ENCODE measurements at regions not wholly inside any gene's neighbourhood (a gene's known extent, or its start where the extent isn't known, plus 50 kb on each side); places are given as distances from the start of the nearest gene placed in this dataset.
"Not testable (repeated sequence)": the region's sequence is repeated elsewhere in the genome, so short reads cannot be mapped to it uniquely, and the experiment has no call there.

- no peak for DNase-seq
Observed at GRCh38 chr18:10121786-10122515, 208.1 kb downstream of the VAPA start.

GRCh38 chr18:10122988-10123950, 209.5 kb downstream of the VAPA start:
- DNase-seq = no peak

DNA sequence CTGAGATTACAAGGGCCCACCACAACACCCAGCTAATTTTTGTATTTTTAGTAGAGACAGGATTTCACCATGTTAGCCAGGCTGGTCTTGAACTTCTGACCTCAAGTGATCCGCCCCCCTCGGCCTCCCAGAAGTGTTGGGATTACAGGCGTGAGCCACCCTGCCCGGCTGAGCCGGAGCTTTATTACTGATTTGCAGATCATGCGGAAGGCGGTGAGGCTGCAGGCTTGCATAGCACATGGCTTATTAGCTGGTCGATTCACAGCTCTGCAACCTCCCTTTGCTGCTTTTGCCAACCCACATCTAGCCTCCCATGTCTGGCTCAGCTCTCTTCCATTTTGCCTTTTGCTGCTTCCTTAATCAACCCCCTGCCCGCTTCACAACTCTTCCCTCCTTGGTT, 210.3 kb downstream of the VAPA start:
- DNase-seq = no peak

DNA sequence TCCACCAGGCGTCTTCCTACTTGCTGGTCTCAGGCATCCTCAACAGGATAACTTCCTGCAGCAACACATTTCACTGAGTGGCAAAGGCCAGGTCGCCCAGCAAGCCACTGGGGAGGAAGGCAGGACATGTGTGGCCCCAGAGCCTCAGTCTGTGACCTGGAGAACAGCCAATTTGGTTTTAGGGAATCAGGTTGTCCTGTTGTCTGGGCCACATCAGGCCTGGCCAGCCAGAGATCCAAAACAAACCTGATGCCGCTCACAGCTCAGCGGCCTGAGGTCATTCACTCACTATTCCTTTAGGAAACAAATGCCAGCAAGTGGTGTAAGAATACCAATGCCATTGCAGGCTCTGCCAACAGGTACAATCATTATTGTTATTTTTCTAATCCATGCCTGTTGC, 210.7 kb downstream of the VAPA start:
- no peak for DNase-seq

DNA sequence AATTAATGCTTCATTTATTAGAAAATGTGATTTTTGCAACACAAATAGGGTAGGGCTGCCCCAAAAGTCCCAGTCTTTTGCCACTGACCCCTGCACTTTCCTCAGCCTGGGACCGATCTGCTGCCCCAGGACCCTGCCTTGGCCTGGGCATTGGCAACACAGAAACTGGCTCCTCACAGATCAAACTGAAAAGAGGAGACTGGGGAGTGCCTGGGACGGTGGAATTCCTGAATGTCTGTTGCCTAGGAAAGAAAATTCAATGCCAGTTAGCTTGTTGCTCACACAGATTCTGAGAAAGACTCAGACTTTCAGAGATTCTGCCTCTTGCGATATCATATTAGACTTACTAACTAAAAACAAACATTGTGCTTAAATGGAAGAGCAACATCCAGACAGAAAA, 211.2 kb downstream of the VAPA start:
- DNase-seq = no peak

- DNase-seq = no peak
Observed at GRCh38 chr18:10127729-10128128, 213.9 kb downstream of the VAPA start.

- no peak for DNase-seq
Observed at GRCh38 chr18:10128921-10129501, 215.2 kb downstream of the VAPA start.

DNA sequence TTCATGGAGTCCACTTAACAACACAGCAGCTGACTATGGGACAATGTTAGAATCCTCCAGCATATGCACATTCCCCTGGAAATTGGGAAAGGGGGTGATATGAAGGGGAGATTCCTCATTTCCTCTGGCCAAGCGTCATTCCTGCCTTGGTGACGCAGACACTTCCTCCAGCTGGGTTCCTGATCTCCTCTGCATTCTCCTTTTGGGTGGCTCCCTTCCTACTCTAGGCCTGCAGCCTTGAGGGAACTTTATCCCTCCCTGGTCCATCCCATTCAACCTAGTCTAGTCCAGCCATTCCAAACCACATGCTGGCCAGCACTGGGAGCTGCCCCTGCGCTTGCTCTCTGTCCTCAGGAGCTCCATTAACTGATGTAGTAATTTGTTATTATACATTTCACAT, 216.8 kb downstream of the VAPA start:
- no peak for DNase-seq

GRCh38 chr18:10131081-10131459, 217.3 kb downstream of the VAPA start:
- no peak for DNase-seq

GRCh38 chr18:10131460-10132395, 217.9 kb downstream of the VAPA start:
- no peak for DNase-seq

DNA sequence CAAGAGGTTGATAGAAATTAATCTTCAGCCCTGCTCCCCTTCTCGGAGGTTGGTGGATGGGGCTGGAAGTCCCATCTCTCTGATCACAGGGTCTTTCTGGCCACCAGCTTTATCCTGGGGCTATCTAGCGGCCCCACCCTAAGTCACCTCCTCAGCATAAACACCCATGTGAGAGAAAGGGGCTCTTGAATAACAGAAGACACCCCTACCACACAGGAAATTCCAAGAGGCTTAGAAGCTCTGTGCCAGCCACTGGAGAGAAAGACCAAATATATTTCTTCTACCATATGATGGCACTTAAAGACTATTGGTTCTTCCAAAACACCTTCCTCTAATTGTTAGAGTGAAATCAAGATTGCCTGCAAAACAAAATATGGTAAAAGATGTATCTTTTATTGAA, 219.7 kb downstream of the VAPA start:
- DNase-seq = no peak

GRCh38 chr18:10134204-10134603, 220.4 kb downstream of the VAPA start:
- no peak for DNase-seq

GRCh38 chr18:10134749-10135148, 220.9 kb downstream of the VAPA start:
- DNase-seq = not testable (repeated sequence)

DNA sequence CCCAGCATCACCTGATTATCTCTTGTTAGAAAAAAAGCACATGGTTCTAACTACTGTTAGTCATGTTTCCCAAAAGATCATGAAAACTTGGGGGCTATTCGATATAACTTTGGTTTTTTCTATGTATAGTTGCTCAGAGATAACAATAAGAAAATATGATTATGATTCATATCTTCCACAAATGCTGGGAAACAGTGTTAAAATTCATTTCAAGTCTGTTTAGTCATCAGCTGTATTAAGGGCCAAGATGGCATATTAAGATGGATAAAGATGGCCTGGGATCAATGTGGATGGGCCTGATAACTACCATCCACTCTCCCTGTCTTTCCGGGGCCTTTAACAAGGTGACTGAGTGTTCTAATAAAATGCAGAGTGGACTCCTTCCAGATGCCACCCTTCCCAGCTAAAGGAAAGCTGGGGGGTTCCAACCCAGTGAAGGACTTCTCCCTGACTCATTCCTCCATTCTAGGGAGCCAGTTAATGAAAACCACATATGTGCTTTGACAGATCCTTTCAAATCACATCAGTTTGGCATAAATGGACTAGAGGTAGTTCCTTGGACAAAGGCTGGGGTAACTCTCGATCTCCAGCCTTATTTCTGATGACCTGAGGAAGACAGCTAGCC, 221.6 kb downstream of the VAPA start:
- DNase-seq = no peak

- no peak for DNase-seq
Observed at GRCh38 chr18:10138719-10139118, 224.9 kb downstream of the VAPA start.

- no peak for DNase-seq
Observed at GRCh38 chr18:10139783-10140410, 226.1 kb downstream of the VAPA start.

DNA sequence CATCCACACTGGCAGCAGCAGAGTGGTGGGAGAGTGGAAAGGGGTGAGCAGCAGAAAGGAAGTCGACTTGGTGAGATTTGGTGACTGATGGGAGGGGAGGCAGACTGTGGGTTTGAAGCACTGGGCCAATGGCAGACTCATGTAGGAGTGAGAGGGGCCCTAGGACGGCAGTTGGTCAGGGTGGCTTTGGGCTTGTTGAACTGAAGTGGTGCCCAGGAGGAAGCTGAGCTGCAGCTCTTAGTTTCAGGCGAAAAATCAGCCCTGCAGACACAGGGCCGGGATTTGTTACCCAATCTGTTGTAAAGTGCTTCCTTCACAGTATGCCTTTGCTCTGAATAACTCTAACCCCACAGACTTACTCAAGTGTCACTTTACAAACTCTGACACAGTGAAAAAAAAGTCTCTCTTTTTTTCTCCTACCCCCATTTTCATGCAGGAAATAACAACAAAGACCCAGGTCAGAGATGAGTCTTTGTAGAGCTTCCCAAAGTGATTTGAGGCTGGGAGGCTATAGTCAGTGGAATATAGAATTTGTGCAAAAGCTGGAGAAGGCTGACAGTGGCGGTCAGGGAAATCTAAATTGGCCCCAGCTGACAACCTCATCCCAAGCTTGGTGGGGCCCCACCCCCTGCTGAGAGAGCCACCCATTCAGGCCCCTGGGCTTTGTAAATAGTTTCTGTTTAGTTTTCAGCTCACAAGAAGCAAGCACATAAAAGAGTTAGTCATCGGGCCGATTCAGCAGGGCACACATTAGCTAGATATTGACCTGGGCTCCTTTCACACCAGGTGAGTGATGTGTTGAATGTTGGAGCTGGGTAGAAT, 226.9 kb downstream of the VAPA start:
- no peak for DNase-seq

DNA sequence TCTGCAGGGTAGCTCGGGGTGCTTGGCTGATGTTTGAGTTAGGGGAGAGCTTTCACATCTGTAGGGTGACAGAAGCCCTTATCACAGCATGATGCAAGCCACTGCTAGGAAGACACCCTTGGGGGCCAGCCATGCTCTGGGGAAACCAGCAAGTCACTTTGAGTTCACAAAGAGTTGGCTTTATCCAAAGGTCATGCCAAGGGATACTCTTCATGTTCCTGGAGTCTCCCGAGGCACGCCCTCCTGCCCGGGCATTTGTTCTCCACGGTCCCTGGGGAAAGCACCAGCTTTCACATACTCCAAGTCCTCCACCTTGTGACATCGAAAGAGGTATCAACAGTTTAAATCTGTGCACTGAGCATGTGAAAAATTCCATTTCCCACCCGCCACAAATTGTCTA, 227.7 kb downstream of the VAPA start:
- no peak for DNase-seq

DNA sequence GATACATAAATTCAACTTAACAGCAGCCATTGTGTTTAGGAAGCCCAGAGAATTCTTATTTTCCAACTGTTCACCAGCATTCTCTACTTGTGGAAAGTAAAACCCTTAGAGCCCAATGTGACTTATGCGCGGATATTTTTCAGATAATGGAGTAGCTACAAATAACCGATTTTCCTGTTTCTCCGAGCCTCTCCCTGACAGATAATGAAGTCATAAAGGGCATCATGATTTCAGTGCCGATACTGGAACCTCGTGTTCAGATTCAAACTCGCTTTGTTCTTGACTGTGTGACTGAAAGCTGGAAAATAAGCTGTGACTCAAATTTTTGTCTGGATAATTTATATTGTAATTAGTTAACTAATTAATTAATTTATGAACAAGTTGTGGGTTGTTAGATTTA, 228.2 kb downstream of the VAPA start:
- no peak for DNase-seq

GRCh38 chr18:10142496-10143160, 228.8 kb downstream of the VAPA start:
- DNase-seq = no peak

Measured in CD4-positive, alpha-beta T cell treated with Interleukin-4 for 4 hours (primary cell).